Stimulated activated memory B cell treated with anti-CD40 and anti-IgM and Interleukin-4, amounts not matched to agents 10 μg/mL and 1 μg/mL and 100 μg/mL, for 72 hours (primary cell): ENCODE measurements at regions not wholly inside any gene's neighbourhood (a gene's known extent, or its start where the extent isn't known, plus 50 kb on each side); places are given as distances from the start of the nearest gene placed in this dataset.

ENCODE experiments used
- ATAC-seq: fragments of 150-1000 bp; cut with Tn5 transposase; 2 replicates; pipeline ENCODE4 v1.10.0; 2021
- H3K27ac Mint-ChIP-seq: one replicate; pipeline ENCODE4 v1.8.0; 2022; ENCODE audit warnings: mild to moderate bottlenecking, mixed read lengths
- H3K27me3 Mint-ChIP-seq: one replicate; pipeline ENCODE4 v1.8.0; 2022; ENCODE audit warnings: mixed read lengths
- H3K36me3 Mint-ChIP-seq: one replicate; pipeline ENCODE4 v1.8.0; 2022; ENCODE audit warnings: mixed read lengths
- H3K4me1 Mint-ChIP-seq: one replicate; pipeline ENCODE4 v1.8.0; 2022; ENCODE audit warnings: mixed read lengths
- H3K4me3 Mint-ChIP-seq: one replicate; pipeline ENCODE4 v1.8.0; 2022; ENCODE audit warnings: mild to moderate bottlenecking, moderate library complexity, mixed read lengths
- H3K9me3 Mint-ChIP-seq: one replicate; pipeline ENCODE4 v1.8.0; 2022; ENCODE audit warnings: mixed read lengths

DNA sequence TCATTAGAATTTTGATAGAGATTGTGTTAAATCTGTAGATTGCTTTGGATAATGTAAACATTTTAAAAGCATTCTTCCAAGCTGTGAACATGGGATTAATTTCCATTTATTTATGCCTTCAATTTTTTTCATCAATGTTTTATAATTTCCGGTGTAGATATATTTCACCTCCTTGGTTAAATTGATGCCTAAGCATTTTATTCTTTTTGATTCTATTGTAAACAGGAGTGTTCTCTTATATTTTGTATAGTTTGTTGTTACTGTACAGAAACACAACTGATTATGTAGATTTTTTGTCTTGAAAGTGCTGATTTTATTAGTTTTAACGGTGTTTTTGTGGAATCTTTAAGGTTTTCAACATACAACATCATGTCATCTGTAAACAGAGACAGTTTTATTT, 355.0 kb downstream of the EDEM1 start:
- Mint-ChIP-seq H3K36me3 (peaks cover 5% of the 10 kb centered on the region), H3K9me3 (peaks cover 18% of the 10 kb centered on the region), H3K4me1 (no peaks in the 10 kb centered on the region), H3K27me3 (no peaks in the 10 kb centered on the region), H3K27ac (no peak overlapping the region), H3K4me3 (no peak overlapping the region)
- no peak for ATAC-seq

DNA sequence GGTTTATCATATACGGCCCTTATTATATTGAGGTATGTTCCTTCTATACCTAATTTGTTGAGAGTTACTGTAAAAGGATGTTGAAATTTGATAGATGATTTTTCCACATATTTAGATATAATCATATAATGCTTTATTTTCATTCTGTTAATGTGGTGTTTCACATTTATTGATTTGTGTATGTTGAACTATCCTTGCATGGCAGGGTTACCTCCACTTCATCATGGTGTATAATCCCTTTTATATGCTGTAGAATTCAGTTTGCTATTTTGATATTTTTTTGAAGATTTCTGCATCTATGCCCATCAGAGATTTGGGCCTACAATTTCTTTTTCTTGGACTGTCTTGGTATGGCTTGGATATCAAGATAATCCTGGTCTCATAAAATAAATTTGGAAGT, 355.5 kb downstream of the EDEM1 start:
- Mint-ChIP-seq H3K4me1 (no peaks in the 10 kb centered on the region), H3K9me3 (peaks cover 18% of the 10 kb centered on the region), H3K36me3 (peaks cover 5% of the 10 kb centered on the region), H3K4me3 (no peak overlapping the region), H3K27ac (no peak overlapping the region), H3K27me3 (no peaks in the 10 kb centered on the region)
- no peak for ATAC-seq

DNA sequence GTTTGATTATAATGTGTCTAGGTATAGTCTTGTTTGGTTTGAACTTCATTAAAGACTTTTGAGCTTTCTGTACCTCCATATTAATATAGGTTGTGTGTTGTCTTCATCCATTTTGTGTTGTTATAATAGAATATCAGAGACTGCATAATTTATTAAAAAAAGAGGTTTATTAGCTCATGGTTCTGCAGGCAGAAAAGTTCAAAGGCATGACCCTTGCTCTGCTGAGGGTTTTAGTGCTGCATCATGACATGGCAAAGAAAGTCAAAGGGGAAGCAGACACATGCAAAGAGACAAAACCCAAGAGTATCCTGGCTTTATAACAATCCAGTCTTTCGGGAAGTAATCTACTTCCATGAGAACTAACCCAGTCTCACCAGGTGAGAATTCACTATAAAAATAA, 358.2 kb downstream of the EDEM1 start:
- Mint-ChIP-seq H3K4me3 (no peak overlapping the region), H3K4me1 (no peaks in the 10 kb centered on the region), H3K27me3 (peaks cover 4% of the 10 kb centered on the region), H3K27ac (no peak overlapping the region), H3K36me3 (peaks cover 5% of the 10 kb centered on the region), H3K9me3 (peaks cover 21% of the 10 kb centered on the region)
- ATAC-seq, result no peak

DNA sequence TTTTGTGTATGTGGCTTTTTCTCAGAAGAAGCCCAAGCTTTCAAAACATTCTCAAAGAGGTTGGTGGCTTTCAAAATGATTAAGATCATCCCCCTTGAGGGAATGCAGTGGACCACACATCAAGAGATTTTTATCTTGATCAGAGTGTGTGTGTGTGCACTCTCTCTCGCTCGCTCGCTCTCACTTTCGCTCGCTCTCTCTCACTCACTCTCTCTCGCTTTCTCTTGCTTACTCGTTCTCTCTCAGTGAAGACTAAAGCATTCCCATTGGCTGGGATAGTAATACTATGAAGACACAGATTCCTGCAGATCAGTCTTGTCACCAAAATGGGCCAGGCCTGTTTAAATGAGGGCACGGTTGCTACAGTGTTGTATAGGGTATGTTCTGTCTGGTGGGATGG, 365.7 kb downstream of the EDEM1 start:
- Mint-ChIP-seq H3K4me3 (no peak overlapping the region), H3K27me3 (peaks cover 18% of the 10 kb centered on the region), H3K4me1 (no peaks in the 10 kb centered on the region), H3K9me3 (peaks cover 3% of the 10 kb centered on the region), H3K36me3 (no peaks in the 10 kb centered on the region), H3K27ac (no peak overlapping the region)
- no peak for ATAC-seq

DNA sequence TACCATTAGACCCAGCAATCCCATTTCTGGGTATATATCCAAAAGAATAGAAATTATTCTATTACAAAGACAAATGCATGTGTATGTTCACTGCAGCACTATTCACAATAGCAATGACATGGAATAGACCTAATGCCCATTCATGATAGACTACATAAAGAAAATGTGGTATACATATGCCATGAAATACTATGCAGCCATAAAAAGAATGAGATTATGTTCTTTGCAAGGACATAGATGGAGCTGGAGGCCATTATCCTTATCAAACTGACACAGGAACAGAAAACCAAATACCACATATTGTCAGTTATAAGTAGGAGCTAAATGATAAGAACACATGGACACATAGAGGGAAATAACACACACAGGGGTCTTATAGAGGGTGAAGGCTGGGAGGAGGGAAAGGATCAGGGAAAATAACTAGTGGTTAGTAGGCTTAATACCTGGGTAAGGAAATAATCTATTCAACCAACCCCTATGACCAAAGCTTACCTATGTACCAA, 366.8 kb downstream of the EDEM1 start:
- Mint-ChIP-seq H3K4me3 (no peak overlapping the region), H3K27ac (no peak overlapping the region), H3K9me3 (no peaks in the 10 kb centered on the region), H3K27me3 (peaks cover 18% of the 10 kb centered on the region), H3K4me1 (no peaks in the 10 kb centered on the region), H3K36me3 (no peaks in the 10 kb centered on the region)
- no peak for ATAC-seq

DNA sequence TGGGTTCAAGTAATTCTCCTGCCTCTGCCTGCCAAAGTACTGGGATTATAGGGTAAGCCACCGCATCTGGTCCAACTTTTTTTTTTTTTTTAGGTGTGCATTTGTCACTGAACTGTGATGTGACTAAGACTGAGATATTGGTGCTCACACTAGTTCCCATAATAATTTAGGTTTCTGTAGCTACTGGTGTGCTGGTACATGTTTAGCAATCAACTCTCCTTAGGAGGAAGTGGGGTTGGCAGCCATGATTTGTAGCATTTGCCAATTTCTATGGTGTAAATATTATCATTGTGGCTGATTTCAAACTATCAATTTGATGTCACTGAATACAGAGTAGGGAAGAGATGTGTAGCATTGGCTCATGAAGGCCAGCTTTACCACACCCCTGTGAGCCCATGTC, 372.7 kb downstream of the EDEM1 start:
- no peaks in the 10 kb centered on the region for H3K36me3 Mint-ChIP-seq
- no peaks in the 10 kb centered on the region for H3K27me3 Mint-ChIP-seq
- H3K4me1 Mint-ChIP-seq, result no peaks in the 10 kb centered on the region
- ATAC-seq, result no peak
- H3K4me3 Mint-ChIP-seq, result no peak overlapping the region
- no peaks in the 10 kb centered on the region for H3K9me3 Mint-ChIP-seq
- H3K27ac Mint-ChIP-seq, result no peak overlapping the region

DNA sequence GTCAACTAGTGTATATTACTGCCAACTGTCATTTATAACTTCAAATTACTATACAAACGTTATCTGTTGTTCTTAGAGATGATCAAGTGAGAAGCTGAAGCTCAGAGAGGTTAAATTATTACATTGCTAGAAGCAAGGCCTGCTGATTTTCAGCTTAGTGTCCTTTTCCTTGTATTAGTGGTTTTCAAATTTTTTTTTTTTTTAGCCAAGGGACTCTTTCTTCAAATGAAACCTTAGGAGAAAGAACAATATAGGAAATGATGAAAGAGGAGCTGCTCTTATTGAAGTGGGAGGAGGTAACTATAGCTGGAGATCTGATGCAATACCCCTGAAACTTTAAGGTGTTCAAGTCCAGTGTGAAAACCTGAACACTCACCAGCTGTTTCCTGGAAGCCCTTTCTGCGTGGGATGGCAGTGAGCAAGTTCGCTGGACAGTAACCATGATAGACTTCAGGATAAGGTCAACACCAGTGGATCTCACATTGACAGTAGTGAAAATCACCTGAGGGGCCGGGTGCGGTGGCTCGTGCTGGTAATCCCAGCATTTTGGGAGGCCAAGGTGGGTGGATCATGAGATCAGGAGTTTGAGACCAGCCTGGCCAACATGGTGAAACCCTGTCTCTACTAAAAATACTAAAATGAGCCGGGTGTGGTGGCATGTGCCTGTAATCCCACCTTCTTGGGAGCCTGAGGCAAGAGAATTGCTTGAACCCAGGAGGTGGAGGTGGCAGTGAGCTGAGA, 376.2 kb downstream of the EDEM1 start:
- no peak for ATAC-seq
- no peaks in the 10 kb centered on the region for H3K27me3 Mint-ChIP-seq
- no peak overlapping the region for H3K27ac Mint-ChIP-seq
- H3K9me3 Mint-ChIP-seq, result peaks cover 3% of the 10 kb centered on the region
- H3K4me1 Mint-ChIP-seq, result no peaks in the 10 kb centered on the region
- H3K36me3 Mint-ChIP-seq, result no peaks in the 10 kb centered on the region
- no peak overlapping the region for H3K4me3 Mint-ChIP-seq

DNA sequence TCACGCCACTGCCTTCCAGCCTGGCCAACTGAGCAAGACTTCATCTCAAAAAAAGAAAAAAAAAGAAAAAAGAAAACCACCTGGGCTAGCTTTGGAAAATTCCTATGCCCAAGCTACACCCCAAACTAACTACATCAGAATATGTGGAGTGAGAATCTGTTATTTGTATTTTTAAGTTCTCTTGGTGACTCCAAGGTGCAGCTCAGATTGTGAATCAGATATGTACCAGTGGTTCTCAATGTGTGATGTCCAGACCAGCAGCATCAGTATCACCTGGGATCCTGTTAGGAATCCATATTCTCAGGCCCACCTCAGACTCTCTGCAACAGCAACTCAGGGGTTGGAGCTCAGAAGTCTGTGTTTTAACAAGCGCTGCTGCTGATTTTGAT, 376.8 kb downstream of the EDEM1 start:
- H3K4me1 Mint-ChIP-seq, result no peaks in the 10 kb centered on the region

DNA sequence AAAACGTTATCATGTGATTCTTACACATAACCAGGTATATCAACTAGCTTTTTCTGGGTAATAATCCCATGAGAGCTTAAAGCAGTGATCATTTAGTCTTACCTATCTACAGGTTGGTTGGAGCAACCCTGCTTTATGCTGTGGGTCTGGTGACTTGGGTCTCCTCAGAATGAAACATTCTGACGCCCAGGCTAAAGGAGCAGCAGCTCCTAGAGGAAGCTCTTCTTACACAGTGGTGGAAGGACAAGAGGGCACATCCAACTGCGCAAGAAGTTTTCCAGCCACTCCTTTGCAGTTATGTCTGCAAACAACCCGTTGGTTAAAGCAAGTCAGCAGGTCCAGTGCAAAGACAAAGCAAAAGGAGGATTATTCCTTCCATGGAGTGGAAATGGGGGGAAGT, 377.5 kb downstream of the EDEM1 start:
- H3K4me3 Mint-ChIP-seq, result no peak overlapping the region
- H3K9me3 Mint-ChIP-seq, result peaks cover 3% of the 10 kb centered on the region
- H3K27me3 Mint-ChIP-seq, result no peaks in the 10 kb centered on the region
- H3K27ac Mint-ChIP-seq, result no peak overlapping the region
- no peaks in the 10 kb centered on the region for H3K36me3 Mint-ChIP-seq
- H3K4me1 Mint-ChIP-seq, result no peaks in the 10 kb centered on the region
- ATAC-seq, result no peak

More for the DNA sequence above, 376.8 kb downstream of the EDEM1 start:
- no peaks in the 10 kb centered on the region for H3K36me3 Mint-ChIP-seq
- H3K9me3 Mint-ChIP-seq, result peaks cover 3% of the 10 kb centered on the region
- H3K27me3 Mint-ChIP-seq, result no peaks in the 10 kb centered on the region
- H3K4me3 Mint-ChIP-seq, result no peak overlapping the region
- no peak for ATAC-seq
- H3K27ac Mint-ChIP-seq, result no peak overlapping the region

DNA sequence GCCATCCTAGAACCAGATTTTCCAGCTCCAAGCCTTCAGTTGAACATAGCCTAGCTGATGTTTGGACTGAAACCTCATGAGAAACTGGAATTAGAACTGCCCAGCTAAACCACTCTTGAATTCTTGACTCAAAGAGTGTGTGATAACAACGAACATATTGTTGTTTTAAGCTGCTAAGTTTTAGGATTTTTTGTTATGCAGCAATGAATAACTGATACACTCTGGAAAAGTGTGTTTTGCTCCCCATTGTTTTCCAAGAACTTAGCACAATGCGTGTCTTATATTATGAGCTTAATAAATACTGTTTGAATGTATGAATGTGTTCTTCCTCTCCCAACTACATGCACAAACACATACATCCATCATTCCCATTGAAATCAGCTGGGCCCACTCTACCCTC, 379.6 kb downstream of the EDEM1 start:
- Mint-ChIP-seq H3K4me1 (no peaks in the 10 kb centered on the region), H3K9me3 (peaks cover 3% of the 10 kb centered on the region), H3K36me3 (no peaks in the 10 kb centered on the region), H3K27me3 (no peaks in the 10 kb centered on the region), H3K4me3 (no peak overlapping the region), H3K27ac (no peak overlapping the region)
- no peak for ATAC-seq

DNA sequence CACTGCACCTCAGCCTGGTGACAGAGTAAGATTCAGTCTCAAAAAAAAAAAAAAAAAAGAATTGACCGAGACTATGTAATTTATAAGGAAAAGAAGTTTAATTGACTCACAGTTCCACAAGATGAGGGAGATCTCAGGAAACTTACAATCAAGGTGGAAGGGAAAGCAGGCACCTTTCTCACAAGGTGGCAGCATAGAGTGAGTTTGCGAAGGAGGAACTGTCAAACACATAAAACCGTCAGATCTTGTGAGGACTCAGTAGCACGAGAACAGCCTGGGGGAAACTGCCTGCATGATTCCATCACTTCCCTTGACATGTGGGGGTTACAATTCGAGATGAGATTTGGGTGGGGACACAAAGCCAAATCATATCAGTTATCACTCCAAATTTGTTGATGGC, 380.9 kb downstream of the EDEM1 start:
- H3K4me1 Mint-ChIP-seq, result no peaks in the 10 kb centered on the region
- peaks cover 3% of the 10 kb centered on the region for H3K9me3 Mint-ChIP-seq
- H3K27me3 Mint-ChIP-seq, result no peaks in the 10 kb centered on the region
- H3K4me3 Mint-ChIP-seq, result no peak overlapping the region
- H3K36me3 Mint-ChIP-seq, result no peaks in the 10 kb centered on the region
- ATAC-seq, result no peak
- H3K27ac Mint-ChIP-seq, result no peak overlapping the region

DNA sequence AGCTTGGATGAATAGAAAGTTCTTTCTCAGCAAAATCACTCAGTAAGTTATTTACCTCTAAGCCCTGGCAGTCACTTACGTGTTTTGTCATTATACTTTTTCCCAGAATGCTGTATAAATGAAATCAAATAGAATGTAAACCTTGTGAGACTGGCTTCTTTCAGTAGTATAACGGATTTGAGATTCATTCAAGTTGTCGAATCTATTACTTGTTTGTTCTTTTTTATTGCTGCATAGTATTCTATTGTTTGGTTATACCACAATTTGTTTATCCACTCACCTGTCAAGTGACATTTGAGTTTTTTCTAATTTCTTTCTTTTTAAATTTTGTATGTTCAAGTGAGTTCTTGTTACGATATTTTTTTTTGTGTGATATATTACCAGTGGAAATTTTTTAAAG, 381.6 kb downstream of the EDEM1 start:
- no peak overlapping the region for H3K27ac Mint-ChIP-seq
- H3K4me1 Mint-ChIP-seq, result no peaks in the 10 kb centered on the region
- H3K36me3 Mint-ChIP-seq, result no peaks in the 10 kb centered on the region
- no peak overlapping the region for H3K4me3 Mint-ChIP-seq
- no peaks in the 10 kb centered on the region for H3K27me3 Mint-ChIP-seq
- H3K9me3 Mint-ChIP-seq, result peaks cover 3% of the 10 kb centered on the region
- ATAC-seq, result no peak

DNA sequence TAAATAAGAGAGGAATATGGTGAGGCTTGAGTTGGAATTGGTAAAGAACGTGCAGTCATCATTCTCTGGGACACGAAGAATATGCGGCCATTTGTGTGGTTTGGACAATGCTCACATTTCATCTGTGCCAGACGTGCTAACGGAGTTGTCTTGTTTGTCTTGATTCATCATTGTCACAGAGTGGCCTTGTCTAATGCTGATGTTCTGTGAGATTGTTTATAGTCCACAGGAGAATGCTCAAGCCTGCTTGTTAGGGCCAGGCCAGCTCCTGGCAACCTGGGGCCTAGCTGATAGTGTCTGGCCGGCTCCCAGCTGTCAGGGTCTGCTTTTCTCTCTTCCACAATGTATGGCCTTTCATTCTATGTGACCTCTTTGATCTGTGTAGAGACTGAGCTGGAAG, 384.7 kb downstream of the EDEM1 start:
- Mint-ChIP-seq H3K36me3 (no peaks in the 10 kb centered on the region), H3K27ac (no peak overlapping the region), H3K4me1 (no peaks in the 10 kb centered on the region), H3K4me3 (no peak overlapping the region), H3K27me3 (no peaks in the 10 kb centered on the region), H3K9me3 (peaks cover 3% of the 10 kb centered on the region)
- no peak for ATAC-seq

DNA sequence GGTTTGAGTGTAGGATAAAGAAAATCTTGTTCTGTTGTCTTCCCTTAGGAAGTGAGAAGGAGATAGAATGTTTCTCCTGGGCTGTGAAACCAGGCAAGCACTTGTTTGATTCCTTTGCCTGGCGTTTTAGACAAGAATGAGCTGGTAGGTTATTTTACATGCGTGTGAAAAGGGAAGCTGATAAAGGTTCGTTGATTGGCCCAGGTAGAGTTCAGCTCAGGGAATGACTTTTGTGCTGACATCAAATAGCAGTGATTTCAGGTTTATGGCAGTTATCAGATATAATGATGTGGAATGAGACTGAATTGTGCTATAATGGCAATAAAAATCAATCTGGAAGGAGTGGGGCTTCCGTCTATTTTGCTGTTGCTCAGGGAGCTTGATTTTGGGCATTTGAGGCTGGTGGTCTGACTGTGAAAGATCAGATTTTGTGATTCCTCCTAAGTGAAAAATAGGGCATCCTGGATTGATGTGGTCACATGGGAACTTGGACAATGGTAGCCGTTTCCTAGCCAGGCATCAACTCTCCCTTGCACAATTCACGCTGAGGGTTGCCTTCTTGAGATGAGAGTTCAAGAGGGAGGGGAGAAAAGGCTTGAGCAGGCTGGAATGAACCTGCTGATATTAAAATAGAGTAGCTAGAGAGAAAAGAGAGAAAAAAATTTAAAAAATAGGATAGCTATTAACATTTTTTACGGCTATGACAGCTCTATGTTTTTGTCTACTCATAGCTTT, 388.9 kb downstream of the EDEM1 start:
- H3K4me1 Mint-ChIP-seq, result no peaks in the 10 kb centered on the region
- H3K4me3 Mint-ChIP-seq, result no peak overlapping the region
- no peak overlapping the region for H3K27ac Mint-ChIP-seq
- no peaks in the 10 kb centered on the region for H3K36me3 Mint-ChIP-seq
- no peaks in the 10 kb centered on the region for H3K9me3 Mint-ChIP-seq
- no peak for ATAC-seq
- peaks cover 9% of the 10 kb centered on the region for H3K27me3 Mint-ChIP-seq

DNA sequence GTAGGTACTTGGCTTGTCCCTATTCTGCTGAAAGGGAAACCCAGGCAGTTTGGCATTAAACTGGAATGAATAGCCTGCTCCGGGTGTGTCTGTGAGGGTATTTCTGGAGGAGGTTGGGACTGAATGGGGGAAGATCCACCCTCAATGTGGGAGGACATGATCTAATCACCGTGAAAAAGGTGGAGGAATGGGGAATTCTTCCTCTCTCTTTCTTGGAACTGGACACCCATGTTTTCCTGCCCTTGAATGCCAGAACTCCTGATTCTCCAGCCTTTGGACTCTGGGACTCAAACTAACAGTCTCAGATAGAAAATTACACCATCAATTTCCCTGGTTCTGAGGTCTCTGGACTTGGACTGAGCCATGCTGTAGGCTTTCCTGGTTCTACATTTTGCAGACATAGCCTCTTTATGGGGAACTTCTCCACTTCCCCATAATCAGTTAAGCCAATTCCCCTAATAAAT, 391.7 kb downstream of the EDEM1 start:
- Mint-ChIP-seq H3K4me1 (no peaks in the 10 kb centered on the region), H3K27me3 (peaks cover 13% of the 10 kb centered on the region), H3K36me3 (no peaks in the 10 kb centered on the region), H3K9me3 (no peaks in the 10 kb centered on the region), H3K27ac (no peak overlapping the region), H3K4me3 (no peak overlapping the region)
- no peak for ATAC-seq

DNA sequence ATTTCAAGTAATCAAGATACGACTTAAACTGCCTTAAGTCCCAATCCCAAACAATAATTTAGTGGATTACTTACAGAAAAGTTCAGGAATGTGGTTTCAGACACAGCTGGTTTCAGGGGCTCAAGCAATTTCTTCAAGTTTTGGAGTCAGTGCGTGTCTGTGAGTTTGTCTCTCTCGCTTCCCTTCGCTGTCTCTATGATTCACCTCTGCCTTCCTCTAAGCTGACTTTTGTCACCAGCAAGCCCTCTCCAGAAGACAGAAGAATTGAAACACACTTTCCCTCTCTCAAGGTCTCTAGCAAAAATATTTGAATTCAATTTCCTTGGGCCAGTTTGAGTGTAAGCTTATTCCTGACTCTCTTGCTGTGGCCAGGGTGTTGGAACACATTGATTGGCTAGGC, 392.4 kb downstream of the EDEM1 start:
- Mint-ChIP-seq H3K4me1 (no peaks in the 10 kb centered on the region), H3K27ac (no peak overlapping the region), H3K9me3 (no peaks in the 10 kb centered on the region), H3K4me3 (no peak overlapping the region), H3K36me3 (no peaks in the 10 kb centered on the region), H3K27me3 (peaks cover 13% of the 10 kb centered on the region)
- no peak for ATAC-seq
